ENCODE measurements at regions not wholly inside any gene's neighbourhood (a gene's known extent, or its start where the extent isn't known, plus 50 kb on each side); places are given as distances from the start of the nearest gene placed in this dataset.

GRCh38 chr5:28234356-28234968 is 1196.1 kb upstream of the CDH9 start:
- Histone ChIP-seq H3K4me3 (ENCODE audit: low read length) (no peak overlapping the region), H4K20me1 (ENCODE audit: insufficient read depth, low read length) (no peaks in the 10 kb centered on the region), H3K27ac (ENCODE audit: low read length) (no peak overlapping the region), H2AFZ (ENCODE audit: low read depth, low read length) (no peak overlapping the region), H3K4me2 (ENCODE audit: low read length) (no peak overlapping the region), H3K4me1 (ENCODE audit: low read length) (no peaks in the 10 kb centered on the region), H3K9ac (ENCODE audit: low read length) (no peak overlapping the region), H3K36me3 (replicated peaks; ENCODE audit: low read depth, low read length) (no peaks in the 10 kb centered on the region), H3K27me3 (ENCODE audit: low read depth, low read length) (no peaks in the 10 kb centered on the region), H3K79me2 (ENCODE audit: low read length) (no peaks in the 10 kb centered on the region), H3K9me3 (ENCODE audit: insufficient read depth, low read length) (no peaks in the 10 kb centered on the region)
- TF ChIP-seq EZH2phosphoT487 (IDR thresholded peaks at IDR 0.05; ENCODE audit: low read depth) (no peak), CTCF (IDR thresholded peaks at IDR 0.05; ENCODE audit: low read depth, low read length) (no peak)

- Histone ChIP-seq H3K36me3 (replicated peaks; ENCODE audit: low read depth, low read length) (no peaks in the 10 kb centered on the region), H3K79me2 (ENCODE audit: low read length) (no peaks in the 10 kb centered on the region), H4K20me1 (ENCODE audit: insufficient read depth, low read length) (no peaks in the 10 kb centered on the region), H3K9me3 (ENCODE audit: insufficient read depth, low read length) (no peaks in the 10 kb centered on the region), H3K4me2 (ENCODE audit: low read length) (no peak overlapping the region), H2AFZ (ENCODE audit: low read depth, low read length) (no peak overlapping the region), H3K4me3 (ENCODE audit: low read length) (no peak overlapping the region), H3K9ac (ENCODE audit: low read length) (no peak overlapping the region), H3K27me3 (ENCODE audit: low read depth, low read length) (no peaks in the 10 kb centered on the region), H3K4me1 (ENCODE audit: low read length) (no peaks in the 10 kb centered on the region), H3K27ac (ENCODE audit: low read length) (no peak overlapping the region)
- no peak for TF ChIP-seq CTCF (IDR thresholded peaks at IDR 0.05; ENCODE audit: low read depth, low read length)
- no peak for TF ChIP-seq EZH2phosphoT487 (IDR thresholded peaks at IDR 0.05; ENCODE audit: low read depth)
These were observed 1188.0 kb upstream of the CDH9 start for GRCh38 chr5:28226407-28226806.

GRCh38 chr5:28219539-28219938 is 1181.2 kb upstream of the CDH9 start:
- H3K4me1 ChIP-seq (ENCODE audit: low read length) = peaks cover 13% of the 10 kb centered on the region
- H2AFZ ChIP-seq (ENCODE audit: low read depth, low read length) = no peak overlapping the region
- H3K36me3 ChIP-seq (replicated peaks; ENCODE audit: low read depth, low read length) = no peaks in the 10 kb centered on the region
- H3K4me3 ChIP-seq (ENCODE audit: low read length) = no peak overlapping the region
- TF ChIP-seq EZH2phosphoT487 (IDR thresholded peaks at IDR 0.05; ENCODE audit: low read depth) (no peak), CTCF (IDR thresholded peaks at IDR 0.05; ENCODE audit: low read depth, low read length) (no peak)
- H4K20me1 ChIP-seq (ENCODE audit: insufficient read depth, low read length) = no peaks in the 10 kb centered on the region
- H3K9ac ChIP-seq (ENCODE audit: low read length) = no peak overlapping the region
- no peaks in the 10 kb centered on the region for H3K9me3 ChIP-seq (ENCODE audit: insufficient read depth, low read length)
- H3K27me3 ChIP-seq (ENCODE audit: low read depth, low read length) = no peaks in the 10 kb centered on the region
- no peaks in the 10 kb centered on the region for H3K79me2 ChIP-seq (ENCODE audit: low read length)
- no peak overlapping the region for H3K4me2 ChIP-seq (ENCODE audit: low read length)
- H3K27ac ChIP-seq (ENCODE audit: low read length) = no peak overlapping the region

GRCh38 chr5:28217695-28218094 is 1179.3 kb upstream of the CDH9 start:
- Histone ChIP-seq H3K4me1 (ENCODE audit: low read length) (peaks cover 20% of the 10 kb centered on the region), H3K4me3 (ENCODE audit: low read length) (no peak overlapping the region), H2AFZ (ENCODE audit: low read depth, low read length) (no peak overlapping the region), H3K36me3 (replicated peaks; ENCODE audit: low read depth, low read length) (no peaks in the 10 kb centered on the region), H3K9me3 (ENCODE audit: insufficient read depth, low read length) (no peaks in the 10 kb centered on the region), H3K79me2 (ENCODE audit: low read length) (no peaks in the 10 kb centered on the region), H3K4me2 (ENCODE audit: low read length) (no peak overlapping the region), H3K27me3 (ENCODE audit: low read depth, low read length) (no peaks in the 10 kb centered on the region), H3K9ac (ENCODE audit: low read length) (no peak overlapping the region), H3K27ac (ENCODE audit: low read length) (no peak overlapping the region), H4K20me1 (ENCODE audit: insufficient read depth, low read length) (no peaks in the 10 kb centered on the region)
- TF ChIP-seq EZH2phosphoT487 (IDR thresholded peaks at IDR 0.05; ENCODE audit: low read depth) (no peak), CTCF (IDR thresholded peaks at IDR 0.05; ENCODE audit: low read depth, low read length) (no peak)

Measured in OCI-LY3 (cell line).